Activated B cell treated with CpG ODN at 0.5 μM for 24 hours (primary cell): ENCODE measurements at regions not wholly inside any gene's neighbourhood (a gene's known extent, or its start where the extent isn't known, plus 50 kb on each side); places are given as distances from the start of the nearest gene placed in this dataset.

Experiments used
- ATAC-seq: fragments of 200-7000 bp; cut with Tn5 transposase; one replicate; pipeline ENCODE4 v1.10.0; 2021; ENCODE audit warnings: low read depth, mild to moderate bottlenecking, moderate library complexity
- CTCF ChIA-PET: fragments of 350-600 bp; sonication (Branson Sonifier 250); formaldehyde crosslinking; loops from one replicate; lab custom pipeline; 2021; ENCODE audit warnings: antibody characterized with exemption; lab: Charles Lee
- POLR2A ChIA-PET: fragments of 350-600 bp; sonication (Branson Sonifier 250); formaldehyde crosslinking; loops from one replicate; lab custom pipeline; 2021; ENCODE audit warnings: antibody characterized with exemption; lab: Charles Lee
- DNase-seq: peaks from one replicate; pipeline ENCODE4 v3.0.0; 2022
- H3K27ac Mint-ChIP-seq: one replicate; pipeline ENCODE4 v1.8.0; 2020; ENCODE audit warnings: mixed read lengths
- H3K27me3 Mint-ChIP-seq: one replicate; pipeline ENCODE4 v1.8.0; 2021; ENCODE audit warnings: mixed read lengths
- H3K36me3 Mint-ChIP-seq: one replicate; pipeline ENCODE4 v1.8.0; 2021; ENCODE audit warnings: low read depth, mixed read lengths
- H3K4me1 Mint-ChIP-seq: one replicate; pipeline ENCODE4 v1.8.0; 2021; ENCODE audit warnings: mixed read lengths
- H3K4me3 Mint-ChIP-seq: one replicate; pipeline ENCODE4 v1.8.0; 2020; ENCODE audit warnings: mild to moderate bottlenecking, mixed read lengths
- H3K9me3 Mint-ChIP-seq: one replicate; pipeline ENCODE4 v1.8.0; 2020; ENCODE audit warnings: mixed read lengths
- intact Hi-C: fragments of 100-400 bp; cut with micrococcal nuclease; formaldehyde crosslinking; loops from one replicate; pipeline ENCODE4 v1.15.1; 2024
- TF ChIP-seq, protein P1 (sequence below): fragments of 200-600 bp; IDR thresholded peaks from one replicate; pipeline ENCODE4 v1.8.0; 2022; ENCODE audit warnings: antibody characterized with exemption, mild to moderate bottlenecking

DNA sequence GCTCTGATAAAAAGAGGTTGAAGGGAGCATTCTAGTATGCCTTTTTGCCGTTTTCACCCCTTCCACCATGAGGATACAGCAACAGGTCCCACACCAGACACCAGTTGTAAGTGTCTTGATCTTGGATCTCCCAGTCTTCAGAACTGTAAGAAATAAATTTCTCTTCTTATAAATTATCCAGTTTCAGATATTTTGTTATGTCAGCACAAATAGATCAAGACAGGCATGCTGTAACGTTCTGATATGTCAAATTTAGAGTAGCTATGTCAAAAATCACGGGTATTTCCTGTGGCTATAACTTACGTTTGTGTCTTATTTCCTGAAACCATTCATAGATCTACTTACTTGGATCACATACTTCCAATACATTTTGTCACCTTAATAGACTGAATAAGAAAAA is 55.9 kb upstream of the CD83 start:
- Mint-ChIP-seq H3K27ac (no peak overlapping the region), H3K4me1 (peaks cover 4% of the 10 kb centered on the region), H3K36me3 (no peaks in the 10 kb centered on the region), H3K9me3 (peaks cover 9% of the 10 kb centered on the region), H3K27me3 (peaks cover 4% of the 10 kb centered on the region), H3K4me3 (no peak overlapping the region)
- no peak for ATAC-seq
- TF ChIP-seq, protein P1, sequence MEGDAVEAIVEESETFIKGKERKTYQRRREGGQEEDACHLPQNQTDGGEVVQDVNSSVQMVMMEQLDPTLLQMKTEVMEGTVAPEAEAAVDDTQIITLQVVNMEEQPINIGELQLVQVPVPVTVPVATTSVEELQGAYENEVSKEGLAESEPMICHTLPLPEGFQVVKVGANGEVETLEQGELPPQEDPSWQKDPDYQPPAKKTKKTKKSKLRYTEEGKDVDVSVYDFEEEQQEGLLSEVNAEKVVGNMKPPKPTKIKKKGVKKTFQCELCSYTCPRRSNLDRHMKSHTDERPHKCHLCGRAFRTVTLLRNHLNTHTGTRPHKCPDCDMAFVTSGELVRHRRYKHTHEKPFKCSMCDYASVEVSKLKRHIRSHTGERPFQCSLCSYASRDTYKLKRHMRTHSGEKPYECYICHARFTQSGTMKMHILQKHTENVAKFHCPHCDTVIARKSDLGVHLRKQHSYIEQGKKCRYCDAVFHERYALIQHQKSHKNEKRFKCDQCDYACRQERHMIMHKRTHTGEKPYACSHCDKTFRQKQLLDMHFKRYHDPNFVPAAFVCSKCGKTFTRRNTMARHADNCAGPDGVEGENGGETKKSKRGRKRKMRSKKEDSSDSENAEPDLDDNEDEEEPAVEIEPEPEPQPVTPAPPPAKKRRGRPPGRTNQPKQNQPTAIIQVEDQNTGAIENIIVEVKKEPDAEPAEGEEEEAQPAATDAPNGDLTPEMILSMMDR = no peak
- CTCF ChIA-PET = no interaction called here
- intact Hi-C loops = loop anchor here (10.0 kb wide), 1 partner anchor 1563 kb away; no protein-coding TSS in a partner anchor
- POLR2A ChIA-PET = no interaction called here
- no peak for DNase-seq

DNA sequence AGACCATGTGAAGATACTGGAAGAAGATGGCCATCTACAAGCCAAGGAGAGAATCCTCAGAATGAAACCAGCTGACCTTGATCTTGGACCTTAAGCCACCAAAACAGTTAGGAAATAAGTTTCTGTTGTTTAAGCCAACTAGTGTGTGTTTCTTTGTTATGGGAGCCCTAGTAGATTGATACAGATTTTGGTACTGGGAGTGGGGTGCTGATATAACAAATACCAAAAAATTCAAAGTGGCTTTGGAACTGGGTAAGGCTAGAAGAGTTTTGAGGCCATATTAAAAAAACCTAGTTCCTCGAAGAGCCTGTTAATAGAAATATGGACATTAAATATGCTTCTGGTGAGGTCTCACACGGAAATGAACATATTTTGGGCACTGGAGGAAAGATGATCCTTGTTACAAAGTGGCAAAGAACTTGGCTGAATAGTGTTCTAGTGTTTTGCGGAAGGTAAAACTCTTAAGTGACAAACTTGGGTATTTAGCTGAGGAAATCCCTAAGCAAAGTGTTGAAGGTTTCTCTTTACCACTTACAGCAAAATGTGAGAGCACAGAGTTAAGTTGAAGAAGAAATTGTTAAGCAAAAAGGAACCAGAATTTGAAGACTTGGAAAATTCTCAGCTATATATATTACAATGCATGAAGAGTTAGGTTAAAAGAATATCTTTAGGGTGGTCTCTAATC is 55.1 kb upstream of the CD83 start:
- POLR2A ChIA-PET = interaction anchor here (1.1 kb wide), 1 partner anchor 8 kb away, joined by 3 read pairs; no protein-coding TSS in a partner anchor
- DNase-seq (no peak), ATAC-seq (no peak)
- Mint-ChIP-seq H3K4me3 (no peak overlapping the region), H3K9me3 (peaks cover 9% of the 10 kb centered on the region), H3K4me1 (peaks cover 12% of the 10 kb centered on the region), H3K36me3 (no peaks in the 10 kb centered on the region), H3K27ac (no peak overlapping the region), H3K27me3 (peaks cover 4% of the 10 kb centered on the region)
- TF ChIP-seq, protein P1 = no peak
- CTCF ChIA-PET = interaction anchor here (7.3 kb wide), 1 partner anchor 152 kb away, joined by 168 read pairs; no protein-coding TSS in a partner anchor
- intact Hi-C loops = loop anchor here (10.0 kb wide), 1 partner anchor 1562 kb away; no protein-coding TSS in a partner anchor

DNA sequence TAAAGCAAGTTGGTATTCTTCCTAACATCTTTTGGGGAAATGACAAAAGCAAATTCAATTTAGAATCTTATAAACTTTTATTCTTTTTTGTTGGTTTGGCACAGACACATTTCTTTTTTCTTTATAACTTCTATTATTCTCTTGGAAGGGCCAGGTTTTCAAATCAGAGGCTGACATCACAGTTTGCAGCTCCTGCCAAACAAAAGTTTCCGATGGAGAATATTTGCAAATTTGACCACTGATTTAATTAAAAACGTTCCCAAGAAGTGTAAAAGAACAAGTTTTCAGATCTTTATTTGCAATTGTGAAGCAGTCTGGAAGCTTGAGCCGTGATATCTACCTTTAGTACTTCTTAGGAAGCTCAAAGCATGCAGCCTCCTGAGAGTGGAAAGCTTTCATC is 53.8 kb upstream of the CD83 start:
- H3K27me3 Mint-ChIP-seq = peaks cover 4% of the 10 kb centered on the region
- no peaks in the 10 kb centered on the region for H3K36me3 Mint-ChIP-seq
- ChIA-PET CTCF (interaction anchor here (4.3 to 7.3 kb wide), 2 partner anchors 17 to 153 kb away, joined by 42 to 168 read pairs; no protein-coding TSS in a partner anchor), POLR2A (interaction anchor here (0.6 to 6.1 kb wide), 2 partner anchors 63 to 75 kb away, joined by 4 to 28 read pairs; no protein-coding TSS in a partner anchor)
- intact Hi-C loops = loop anchor here (10.0 kb wide), 1 partner anchor 1561 kb away; no protein-coding TSS in a partner anchor
- peaks cover 9% of the 10 kb centered on the region for H3K9me3 Mint-ChIP-seq
- TF ChIP-seq, protein P1 = no peak
- H3K4me3 Mint-ChIP-seq = no peak overlapping the region
- H3K4me1 Mint-ChIP-seq = peaks cover 21% of the 10 kb centered on the region
- no peak overlapping the region for H3K27ac Mint-ChIP-seq
- ATAC-seq (no peak), DNase-seq (no peak)

DNA sequence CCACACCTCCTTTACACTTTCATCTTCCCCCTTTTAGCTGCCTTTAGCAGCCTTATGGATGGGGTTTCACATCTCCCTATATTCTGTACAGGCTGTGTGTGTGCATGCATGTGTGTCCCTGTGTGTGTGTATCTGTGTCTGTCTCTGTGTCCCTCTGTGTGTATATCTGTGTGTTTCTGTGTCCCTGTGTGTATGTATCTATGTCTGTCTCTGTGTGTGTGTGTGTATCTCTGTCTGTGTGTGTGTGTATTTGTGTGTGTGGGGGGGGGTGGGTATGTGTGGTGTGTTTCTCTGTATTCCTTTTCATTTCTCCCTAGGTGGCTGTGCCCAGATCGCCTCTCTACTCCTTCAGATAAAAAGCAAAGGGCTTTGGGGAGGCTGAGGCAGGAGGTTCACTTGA is 52.2 kb upstream of the CD83 start:
- H3K36me3 Mint-ChIP-seq = no peaks in the 10 kb centered on the region
- intact Hi-C loops = loop anchor here (10.0 kb wide), 1 partner anchor 1559 kb away; no protein-coding TSS in a partner anchor

More for the DNA sequence above, 52.2 kb upstream of the CD83 start:
- Mint-ChIP-seq H3K4me1 (peaks cover 26% of the 10 kb centered on the region), H3K9me3 (peaks cover 9% of the 10 kb centered on the region), H3K27me3 (no peaks in the 10 kb centered on the region), H3K27ac (no peak overlapping the region), H3K4me3 (no peak overlapping the region)
- no peak for DNase-seq
- ChIA-PET CTCF (interaction anchor here (0.6 to 7.3 kb wide), 8 partner anchors 9 to 155 kb away, joined by 3 to 168 read pairs (median 23); no protein-coding TSS in a partner anchor), POLR2A (interaction anchor here (2.2 to 6.1 kb wide), 5 partner anchors 28 to 72 kb away, joined by 7 to 52 read pairs (median 40); partner anchors contain the start of gene CD83)
- no peak for ATAC-seq
- TF ChIP-seq, protein P1 = no peak
